Neuronal stem cell (in vitro differentiated cells): ENCODE measurements at regions not wholly inside any gene's neighbourhood (a gene's known extent, or its start where the extent isn't known, plus 50 kb on each side); places are given as distances from the start of the nearest gene placed in this dataset.

Experiments used
- DNase-seq: peaks from one replicate; pipeline ENCODE4 v3.0.0-alpha.2; 2013; ENCODE audit warnings: low spot score
- H2AFZ ChIP-seq: one replicate; pipeline ENCODE4 v1.6.1; 2013; ENCODE audit warnings: mild to moderate bottlenecking, low read length, inconsistent platforms
- H2AK5ac ChIP-seq: 2 replicates; pipeline ENCODE4 v1.6.1; 2013; ENCODE audit warnings: low read depth, mild to moderate bottlenecking, inconsistent platforms, low read length, moderate library complexity, mixed read lengths
- H2BK120ac ChIP-seq: 2 replicates; pipeline ENCODE4 v1.6.1; 2013; ENCODE audit warnings: low read depth, mild to moderate bottlenecking, inconsistent platforms, low read length, moderate library complexity, mixed read lengths
- H2BK12ac ChIP-seq: one replicate; pipeline ENCODE4 v1.6.1; 2013; ENCODE audit warnings: low read length, inconsistent platforms
- H2BK15ac ChIP-seq: 2 replicates; pipeline ENCODE4 v1.6.1; 2013; ENCODE audit warnings: mild to moderate bottlenecking, low read length, inconsistent platforms, mixed read lengths
- H2BK5ac ChIP-seq: one replicate; pipeline ENCODE4 v1.6.1; 2013; ENCODE audit warnings: inconsistent platforms, mild to moderate bottlenecking, low read length, moderate library complexity
- H3K14ac ChIP-seq: one replicate; pipeline ENCODE4 v1.6.1; 2013; ENCODE audit warnings: low read length, inconsistent platforms
- H3K18ac ChIP-seq: 2 replicates; pipeline ENCODE4 v1.6.1; 2013; ENCODE audit warnings: low read length, inconsistent platforms
- H3K23ac ChIP-seq: 2 replicates; pipeline ENCODE4 v1.6.1; 2013; ENCODE audit warnings: low read depth, mild to moderate bottlenecking, mixed read lengths, low read length, inconsistent platforms; ENCODE audit not compliant: poor library complexity
- H3K27ac ChIP-seq: replicated peaks from 3 replicates; pipeline ENCODE4 v1.5.1; 2013; ENCODE audit warnings: low read length, inconsistent platforms
- H3K27me3 ChIP-seq, 3 experiments: 2 replicates each; pipeline ENCODE4 v1.6.1; 2013; ENCODE audit warnings: low read length in 3 of 3, mild to moderate bottlenecking in 2 of 3, inconsistent platforms in 1 of 3, low read depth in 1 of 3, mixed read lengths in 1 of 3, moderate library complexity in 1 of 3; ENCODE audit not compliant: control insufficient read depth in 3 of 3, insufficient read depth in 3 of 3
- H3K36me3 ChIP-seq, 2 donors: replicated peaks in 1 of 2; 2 replicates each; pipeline ENCODE4 v1.6.1; 2013; ENCODE audit warnings: low read length in 2 of 2; ENCODE audit not compliant: control insufficient read depth in 2 of 2, insufficient read depth in 2 of 2
- H3K4ac ChIP-seq: 2 replicates; pipeline ENCODE4 v1.6.1; 2013; ENCODE audit warnings: inconsistent platforms, mild to moderate bottlenecking, low read length, moderate library complexity
- H3K4me1 ChIP-seq, 2 donors: 1 replicate in 1 of 2; 2 replicates in 1 of 2; pipeline ENCODE4 v1.6.1; 2013; ENCODE audit warnings: low read length in 2 of 2, low read depth in 1 of 2; ENCODE audit not compliant: control insufficient read depth in 2 of 2, insufficient read depth in 1 of 2
- H3K4me2 ChIP-seq: one replicate; pipeline ENCODE4 v1.6.1; 2013; ENCODE audit warnings: mild to moderate bottlenecking, low read length, inconsistent platforms; ENCODE audit not compliant: insufficient read depth, poor library complexity, severe bottlenecking
- H3K4me3 ChIP-seq, 2 donors: 2 replicates each; pipeline ENCODE4 v1.5.1; 2013; ENCODE audit warnings: low read length in 2 of 2, mild to moderate bottlenecking in 2 of 2, inconsistent platforms in 1 of 2, moderate library complexity in 1 of 2
- H3K79me1 ChIP-seq: one replicate; pipeline ENCODE4 v1.6.1; 2013; ENCODE audit warnings: low read depth, mild to moderate bottlenecking, inconsistent platforms, low read length, moderate library complexity
- H3K9ac ChIP-seq: one replicate; pipeline ENCODE4 v1.6.1; 2013; ENCODE audit warnings: mild to moderate bottlenecking, low read depth, low read length, inconsistent platforms; ENCODE audit not compliant: poor library complexity
- H3K9me3 ChIP-seq, 2 donors: replicated peaks in 1 of 2; 2 replicates each; pipeline versions ENCODE3 to v1.6.1; 2013; ENCODE audit warnings: low read length in 2 of 2, mild to moderate bottlenecking in 2 of 2, inconsistent platforms in 1 of 2, low read depth in 1 of 2, mixed read lengths in 1 of 2, moderate library complexity in 1 of 2; ENCODE audit not compliant: control insufficient read depth in 2 of 2, insufficient read depth in 1 of 2
- H4K8ac ChIP-seq: one replicate; pipeline ENCODE4 v1.6.1; 2013; ENCODE audit warnings: low read depth, mild to moderate bottlenecking, inconsistent platforms, low read length, moderate library complexity
- H4K91ac ChIP-seq: one replicate; pipeline ENCODE4 v1.6.1; 2013; ENCODE audit warnings: low read length, low read depth, mild to moderate bottlenecking, inconsistent platforms; ENCODE audit not compliant: poor library complexity
- WGBS, 2 donors: extraction: QIAGEN DNeasy Blood & Tissue Kit; methylation state at CpG; one replicate each; pipeline ENCODE4 v1.1.7; 2013; ENCODE audit warnings: missing lambda C conversion rate in 2 of 2, mixed read lengths in 1 of 2; ENCODE audit not compliant: insufficient read length in 2 of 2, insufficient replicate concordance in 1 of 2; ENCODE audit errors: extremely low coverage in 2 of 2; 5-methylcytosine and 5-hydroxymethylcytosine counted together

DNA sequence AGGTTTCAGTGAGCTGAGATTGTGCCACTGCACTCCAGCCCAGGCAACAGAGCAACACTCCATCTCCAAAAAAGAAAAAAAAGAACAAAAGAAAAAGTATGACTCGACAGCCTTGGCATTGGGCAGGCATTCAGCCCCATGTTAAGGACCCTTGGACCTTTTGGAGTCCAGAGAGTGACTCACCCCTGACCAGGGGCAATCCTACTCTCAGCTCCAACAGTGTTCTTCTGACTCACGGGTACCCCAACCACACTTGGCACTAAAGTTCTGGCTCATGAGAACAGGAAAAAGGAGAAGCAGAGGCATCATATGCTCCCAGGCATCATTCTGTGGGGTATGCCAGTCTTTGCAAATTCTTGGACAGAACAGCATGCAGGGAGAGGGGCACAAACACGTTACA is 252.4 kb upstream of the HES1 start:
- Histone ChIP-seq H3K4ac (no peak overlapping the region), H2BK120ac (no peak overlapping the region), H4K91ac (no peak overlapping the region), H2AFZ (no peak overlapping the region), H4K8ac (no peak overlapping the region), H3K4me1 (peaks cover 10 to 11% of the 10 kb centered on the region in 2 donors), H3K14ac (no peak overlapping the region), H3K18ac (no peak overlapping the region), H3K23ac (no peak overlapping the region), H3K9me3 (peaks cover 0 to 7% of the 10 kb centered on the region in 2 donors), H2BK12ac (no peak overlapping the region), H2AK5ac (no peak overlapping the region), H3K4me3 (no peak overlapping the region), H3K9ac (no peak overlapping the region), H3K27me3 (no peaks in the 10 kb centered on the region), H3K4me2 (no peak overlapping the region), H2BK5ac (no peak overlapping the region), H3K27ac (no peak overlapping the region), H3K36me3 (no peaks in the 10 kb centered on the region), H3K79me1 (no peaks in the 10 kb centered on the region), H2BK15ac (no peak overlapping the region)
- WGBS, 2 donors: no CpG with 5 or more reads among the region's 3 CpGs
- no peak for DNase-seq

DNA sequence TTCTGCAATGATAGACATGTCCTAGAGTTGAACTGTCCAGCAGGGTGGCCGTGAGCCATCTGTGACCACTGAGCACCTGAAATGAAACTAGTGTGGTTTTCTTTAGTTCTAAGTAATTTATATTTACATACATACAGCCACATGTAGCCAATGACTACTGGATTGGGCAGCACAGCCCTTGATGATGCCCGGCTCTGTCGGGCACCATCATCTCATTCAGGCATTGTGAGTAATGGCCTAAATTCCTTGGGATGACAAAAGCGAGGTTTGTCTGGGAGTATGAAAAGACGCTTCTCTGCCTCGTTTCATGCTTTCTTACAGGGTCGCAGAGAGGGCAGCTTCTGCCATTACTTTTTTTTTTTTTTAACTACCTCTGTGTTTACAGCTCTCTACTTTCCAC is 251.9 kb upstream of the HES1 start:
- Histone ChIP-seq H4K8ac (no peak overlapping the region), H3K79me1 (no peaks in the 10 kb centered on the region), H2BK15ac (no peak overlapping the region), H3K9ac (no peak overlapping the region), H3K4me1 (peaks cover 9 to 11% of the 10 kb centered on the region in 2 donors), H2AK5ac (no peak overlapping the region), H3K14ac (no peak overlapping the region), H3K4ac (no peak overlapping the region), H2BK120ac (no peak overlapping the region), H3K4me2 (no peak overlapping the region), H3K18ac (no peak overlapping the region), H2AFZ (no peak overlapping the region), H4K91ac (no peak overlapping the region), H3K9me3 (peaks cover 0 to 7% of the 10 kb centered on the region in 2 donors), H3K27ac (no peak overlapping the region), H3K23ac (no peak overlapping the region), H2BK12ac (no peak overlapping the region), H3K27me3 (no peaks in the 10 kb centered on the region), H3K36me3 (no peaks in the 10 kb centered on the region), H3K4me3 (no peak overlapping the region), H2BK5ac (no peak overlapping the region)
- no peak for DNase-seq
- no CpG with 5 or more reads among the region's 7 CpGs for WGBS, 2 donors

DNA sequence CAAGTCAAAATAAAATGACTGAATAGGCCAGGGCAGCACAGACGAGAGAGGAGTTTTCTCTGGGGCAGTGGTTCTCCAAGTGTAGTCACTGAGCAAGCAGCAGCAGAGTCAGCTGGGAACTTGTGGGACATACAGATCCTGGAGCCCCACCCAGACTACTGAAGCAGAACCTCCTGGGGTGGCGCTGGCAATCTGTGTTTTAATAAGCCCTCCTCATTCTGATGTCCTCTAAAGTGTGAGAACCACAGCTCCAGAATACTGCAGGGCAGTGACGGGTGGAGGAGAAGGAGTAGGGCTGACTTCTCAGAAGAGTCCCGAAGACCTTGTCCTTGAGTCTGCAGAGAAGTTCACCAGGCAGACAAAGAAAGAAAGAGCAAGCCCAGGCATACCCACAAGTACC is 251.3 kb upstream of the HES1 start:
- Histone ChIP-seq H3K27me3 (no peaks in the 10 kb centered on the region), H3K18ac (peak overlapping the region; percentile 30), H3K9ac (no peak overlapping the region), H2BK15ac (no peak overlapping the region), H2BK5ac (no peak overlapping the region), H2BK12ac (no peak overlapping the region), H2BK120ac (no peak overlapping the region), H3K36me3 (no peaks in the 10 kb centered on the region), H2AFZ (no peak overlapping the region), H3K14ac (no peak overlapping the region), H3K27ac (no peak overlapping the region), H3K4me2 (no peak overlapping the region), H3K23ac (no peak overlapping the region), H3K4ac (no peak overlapping the region), H3K79me1 (no peaks in the 10 kb centered on the region), H4K91ac (no peak overlapping the region), H3K4me1 (peaks cover 3 to 7% of the 10 kb centered on the region in 2 donors), H4K8ac (no peak overlapping the region), H2AK5ac (no peak overlapping the region), H3K9me3 (peaks cover 0 to 7% of the 10 kb centered on the region in 2 donors), H3K4me3 (no peak overlapping the region)
- DNase-seq: no peak
- WGBS, 2 donors: no CpG with 5 or more reads among the region's 4 CpGs

DNA sequence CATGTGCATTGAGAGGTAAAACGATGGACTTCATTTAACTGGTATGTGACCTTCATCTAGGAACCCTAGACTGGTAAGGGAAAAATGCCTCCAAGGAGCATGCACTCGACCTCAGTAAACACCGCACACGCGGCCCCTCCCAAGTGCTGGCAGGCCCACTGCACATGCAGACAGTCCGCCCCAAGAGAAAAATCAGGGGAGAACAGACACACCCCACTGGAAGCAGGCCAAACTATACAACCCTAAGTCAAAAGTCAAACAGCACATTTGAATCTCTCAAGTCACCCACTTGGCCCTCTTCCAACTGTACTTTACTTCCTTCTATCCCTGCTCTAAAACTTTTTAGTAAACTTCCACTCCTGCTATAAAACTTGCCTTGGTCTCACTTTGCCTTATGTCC is 250.1 kb upstream of the HES1 start:
- Histone ChIP-seq H2BK120ac (no peak overlapping the region), H3K14ac (no peak overlapping the region), H4K8ac (no peak overlapping the region), H2BK12ac (no peak overlapping the region), H3K27ac (no peak overlapping the region), H3K23ac (no peak overlapping the region), H3K4me2 (no peak overlapping the region), H2AFZ (no peak overlapping the region), H2BK5ac (no peak overlapping the region), H2AK5ac (no peak overlapping the region), H4K91ac (no peak overlapping the region), H3K27me3 (no peaks in the 10 kb centered on the region), H3K9ac (no peak overlapping the region), H3K4me3 (no peak overlapping the region), H3K9me3 (peaks cover 0 to 7% of the 10 kb centered on the region in 2 donors), H3K18ac (no peak overlapping the region), H3K36me3 (no peaks in the 10 kb centered on the region), H3K4me1 (peaks cover 2 to 5% of the 10 kb centered on the region in 2 donors), H3K79me1 (no peaks in the 10 kb centered on the region), H2BK15ac (no peak overlapping the region), H3K4ac (no peak overlapping the region)
- WGBS, 2 donors: no CpG with 5 or more reads among the region's 6 CpGs
- DNase-seq: no peak
